ENCODE measurements at regions not wholly inside any gene's neighbourhood (a gene's known extent, or its start where the extent isn't known, plus 50 kb on each side); places are given as distances from the start of the nearest gene placed in this dataset.

- ATAC-seq (no peak), DNase-seq (no peak)
- Mint-ChIP-seq H3K4me1 (no peaks in the 10 kb centered on the region), H3K4me3 (no peak overlapping the region), H3K27me3 (ENCODE audit: low read depth in 2 of 2) (peaks cover 16% of the 10 kb centered on the region in 2 donors), H3K27ac (no peak overlapping the region), H3K9me3 (peaks cover 0 to 2% of the 10 kb centered on the region in 2 donors), H3K36me3 (no peaks in the 10 kb centered on the region)
- H3K27me3 ChIP-seq (ENCODE audit: control insufficient read depth, insufficient read depth, low read length): no peaks in the 10 kb centered on the region
- no peaks in the 10 kb centered on the region for H3K4me1 ChIP-seq (ENCODE audit: control insufficient read depth, insufficient read depth, low read length)
- H3K4me3 ChIP-seq (ENCODE audit: low read length): no peak overlapping the region
- intact Hi-C loops (cut with micrococcal nuclease): no loop called here
- H3K27ac ChIP-seq (ENCODE audit: low read length): no peak overlapping the region
- no peak for TF ChIP-seq CTCF (IDR thresholded peaks at IDR 0.05)
- H3K36me3 ChIP-seq (ENCODE audit: control insufficient read depth, insufficient read depth, low read length): no peaks in the 10 kb centered on the region
- H3K9me3 ChIP-seq (ENCODE audit: control insufficient read depth, insufficient read depth, low read length): no peaks in the 10 kb centered on the region
- WGBS (ENCODE audit: insufficient coverage): 76% methylated on average over 5 of the region's 5 CpGs
These were observed 258.3 kb upstream of the KAZN start for GRCh38 chr1:14340002-14340785.

- ATAC-seq: no peak
- intact Hi-C loops (cut with micrococcal nuclease): no loop called here
- no peak for TF ChIP-seq CTCF (IDR thresholded peaks at IDR 0.05)
These were observed 257.3 kb upstream of the KAZN start for GRCh38 chr1:14341147-14341546.

GRCh38 chr1:14345946-14346550 is 252.4 kb upstream of the KAZN start:
- Histone ChIP-seq H3K9me3 (ENCODE audit: control insufficient read depth, insufficient read depth, low read length) (no peaks in the 10 kb centered on the region), H3K36me3 (ENCODE audit: control insufficient read depth, insufficient read depth, low read length) (no peaks in the 10 kb centered on the region), H3K27me3 (ENCODE audit: control insufficient read depth, insufficient read depth, low read length) (no peaks in the 10 kb centered on the region), H3K27ac (ENCODE audit: low read length) (no peak overlapping the region), H3K4me3 (ENCODE audit: low read length) (no peak overlapping the region), H3K4me1 (ENCODE audit: control insufficient read depth, insufficient read depth, low read length) (no peaks in the 10 kb centered on the region)
- no peaks in the 10 kb centered on the region for H3K9me3 Mint-ChIP-seq
- DNase-seq (no peak), ATAC-seq (no peak)
- H3K4me1 Mint-ChIP-seq: no peaks in the 10 kb centered on the region
- H3K4me3 Mint-ChIP-seq: no peak overlapping the region
- WGBS (ENCODE audit: insufficient coverage): 81% methylated on average over 7 of the region's 8 CpGs
- no peak overlapping the region for H3K27ac Mint-ChIP-seq
- H3K27me3 Mint-ChIP-seq (ENCODE audit: low read depth in 2 of 2): peaks cover 15 to 29% of the 10 kb centered on the region in 2 donors
- TF ChIP-seq CTCF (IDR thresholded peaks at IDR 0.05): no peak
- no peaks in the 10 kb centered on the region for H3K36me3 Mint-ChIP-seq
- intact Hi-C loops (cut with micrococcal nuclease): no loop called here

More at GRCh38 chr1:14341147-14341546, 257.3 kb upstream of the KAZN start:
- no peak overlapping the region for H3K27ac ChIP-seq (ENCODE audit: low read length)
- H3K9me3 ChIP-seq (ENCODE audit: control insufficient read depth, insufficient read depth, low read length): no peaks in the 10 kb centered on the region
- 94% methylated on average over 2 of the region's 3 CpGs for WGBS (ENCODE audit: insufficient coverage)
- no peak overlapping the region for H3K4me3 ChIP-seq (ENCODE audit: low read length)
- H3K36me3 ChIP-seq (ENCODE audit: control insufficient read depth, insufficient read depth, low read length): no peaks in the 10 kb centered on the region
- Mint-ChIP-seq H3K27ac (no peak overlapping the region), H3K4me1 (no peaks in the 10 kb centered on the region), H3K36me3 (no peaks in the 10 kb centered on the region), H3K27me3 (ENCODE audit: low read depth in 2 of 2) (peaks cover 11 to 16% of the 10 kb centered on the region in 2 donors), H3K9me3 (no peaks in the 10 kb centered on the region), H3K4me3 (no peak overlapping the region)
- DNase-seq: no peak
- no peaks in the 10 kb centered on the region for H3K4me1 ChIP-seq (ENCODE audit: control insufficient read depth, insufficient read depth, low read length)
- H3K27me3 ChIP-seq (ENCODE audit: control insufficient read depth, insufficient read depth, low read length): no peaks in the 10 kb centered on the region
